ENCODE measurements at regions not wholly inside any gene's neighbourhood (a gene's known extent, or its start where the extent isn't known, plus 50 kb on each side); places are given as distances from the start of the nearest gene placed in this dataset.

- Histone ChIP-seq H3T11ph (ENCODE audit: low read length) (no peak overlapping the region), H3K23ac (ENCODE audit: insufficient read length, low read depth, low read length) (no peak overlapping the region), H4K5ac (ENCODE audit: insufficient read length, low read depth, low read length) (no peak overlapping the region), H3K79me2 (ENCODE audit: insufficient read depth, low read length) (no peaks in the 10 kb centered on the region), H2BK12ac (ENCODE audit: insufficient read length, low read depth, low read length) (no peak overlapping the region), H3K56ac (ENCODE audit: insufficient read length, low read depth, low read length) (no peak overlapping the region), H3K14ac (ENCODE audit: insufficient read depth, low read length) (no peak overlapping the region), H3K4ac (ENCODE audit: low read depth, low read length) (no peak overlapping the region), H3K4me2 (ENCODE audit: insufficient read depth, insufficient read length, low read length) (no peak overlapping the region), H3K23me2 (ENCODE audit: insufficient read length, low read depth, low read length, poor library complexity, severe bottlenecking) (no peaks in the 10 kb centered on the region), H2AFZ (ENCODE audit: low read length) (no peak overlapping the region), H2BK20ac (ENCODE audit: low read depth, low read length, poor library complexity, severe bottlenecking) (no peak overlapping the region), H2BK15ac (ENCODE audit: low read depth, low read length) (no peak overlapping the region), H2BK120ac (ENCODE audit: low read depth, low read length, poor library complexity, severe bottlenecking) (no peak overlapping the region), H4K20me1 (ENCODE audit: control insufficient read depth, insufficient read depth, insufficient read length) (no peaks in the 10 kb centered on the region), H3K9ac (ENCODE audit: extremely low read depth, insufficient read length, low read length) (no peak overlapping the region), H3K79me1 (ENCODE audit: insufficient read depth, low read depth, low read length, poor library complexity, severe bottlenecking) (no peaks in the 10 kb centered on the region), H3K18ac (ENCODE audit: insufficient read length, low read depth, low read length) (no peak overlapping the region), H2AK5ac (ENCODE audit: insufficient read length, low read length) (no peak overlapping the region), H3K9me3 (ENCODE audit: control insufficient read depth, low read depth, low read length) (no peaks in the 10 kb centered on the region), H3K27me3 (ENCODE audit: insufficient read depth, low read length) (no peaks in the 10 kb centered on the region), H4K8ac (replicated peaks; ENCODE audit: insufficient read length, low read depth, low read length) (no peak overlapping the region), H4K91ac (ENCODE audit: insufficient read length, low read depth, low read length) (no peak overlapping the region), H2BK5ac (ENCODE audit: insufficient read length, low read length) (no peak overlapping the region), H3K27ac (ENCODE audit: insufficient read length, low read depth, low read length) (no peak overlapping the region), H3K4me1 (ENCODE audit: insufficient read depth, low read length) (peaks cover 2% of the 10 kb centered on the region; the same call in 1 of the 2 replicates)
- Mint-ChIP-seq H3K27me3 (ENCODE audit: low read depth) (no peaks in the 10 kb centered on the region), H3K27ac (peak overlapping the region in 1 of 3 experiments; percentile 26; a peak in 1 of 7 replicates), H3K4me1 (peaks cover 11 to 18% of the 10 kb centered on the region in 2 experiments), H3K9me3 (peaks cover 2% of the 10 kb centered on the region in 2 experiments; a peak in 4 of 5 replicates), H3K36me3 (ENCODE audit: insufficient read depth in 1 of 3, low read depth in 3 of 3) (peaks cover 0 to 3% (median 2%) of the 10 kb centered on the region in 3 experiments; a peak in 2 of 7 replicates), H3K4me3 (no peak overlapping the region)
- WGBS (ENCODE audit: extremely low coverage, insufficient read length, low lambda C conversion rate): no CpG with 5 or more reads among the region's 11 CpGs
- no peak for TF ChIP-seq CTCF (conservative IDR thresholded peaks at IDR 0.05)
- DNase-seq: peak; percentile 88
These were observed 318.6 kb upstream of the FAR2 start for GRCh38 chr12:28830491-28830890.

Data from H9 (cell line).